PC-9 (cell line): ENCODE measurements at regions not wholly inside any gene's neighbourhood (a gene's known extent, or its start where the extent isn't known, plus 50 kb on each side); places are given as distances from the start of the nearest gene placed in this dataset.
A peak's percentile ranks its signal among the peaks of the same experiment; 100 is the strongest.

Experiments used
- BruUV-seq: library from RNA; stranded (reverse); fragments of 400-500 nt; replicated peaks from 2 replicates; lab custom pipeline; 2021; lab: Mats Ljungman, UMichigan
- CTCF ChIA-PET: fragments of 300-600 bp; sonication (Branson Sonifier 250); formaldehyde crosslinking; loops from one replicate; lab custom pipeline; 2022; ENCODE audit warnings: antibody characterized with exemption; lab: Charles Lee
- POLR2A ChIA-PET: fragments of 300-600 bp; sonication (Branson Sonifier 250); formaldehyde crosslinking; loops from one replicate; lab custom pipeline; 2022; ENCODE audit warnings: antibody characterized with exemption; ENCODE audit not compliant: unreplicated experiment; lab: Charles Lee
- DNase-seq, 2 experiments: peaks; one replicate each; pipeline versions ENCODE4 v3.0.0 to v3.0.0-alpha.2; 2015 to 2022; ENCODE audit warnings: mixed read lengths in 1 of 2
- H2AFZ ChIP-seq: fragments of 200-600 bp; sonication (generic); 2 replicates; pipeline ENCODE4 v1.8.1; 2017; ENCODE audit warnings: antibody characterized with exemption
- H3F3A ChIP-seq: fragments of 200-600 bp; sonication (generic); 2 replicates; pipeline ENCODE4 v1.8.1; 2017; ENCODE audit warnings: antibody characterized with exemption, mild to moderate bottlenecking, low read depth; ENCODE audit not compliant: insufficient read depth
- H3K27ac ChIP-seq: fragments of 200-600 bp; sonication (generic); 2 replicates; pipeline ENCODE4 v1.6.1; 2016; ENCODE audit warnings: mixed run types
- H3K27me3 ChIP-seq: fragments of 200-600 bp; sonication (generic); 2 replicates; pipeline ENCODE4 v1.6.1; 2016; ENCODE audit warnings: low read depth, mixed run types; ENCODE audit not compliant: insufficient read depth
- H3K36me3 ChIP-seq: fragments of 200-600 bp; sonication (generic); 2 replicates; pipeline ENCODE4 v1.6.1; 2016; ENCODE audit warnings: low read depth, mixed run types
- H3K4me1 ChIP-seq: fragments of 200-600 bp; sonication (generic); replicated peaks from 2 replicates; pipeline ENCODE4 v1.6.1; 2016; ENCODE audit warnings: mixed run types; ENCODE audit not compliant: insufficient read depth
- H3K4me2 ChIP-seq: fragments of 200-600 bp; sonication (generic); 2 replicates; pipeline ENCODE4 v1.6.1; 2017; ENCODE audit warnings: mixed run types
- H3K4me3 ChIP-seq: fragments of 200-600 bp; sonication (generic); 2 replicates; pipeline ENCODE4 v1.6.1; 2016; ENCODE audit warnings: mixed run types
- H3K79me2 ChIP-seq: fragments of 200-600 bp; sonication (generic); 2 replicates; pipeline ENCODE4 v1.6.1; 2017; ENCODE audit warnings: low read depth, mixed run types
- H3K9me2 ChIP-seq: fragments of 200-600 bp; sonication (generic); 2 replicates; pipeline ENCODE4 v1.8.1; 2017; ENCODE audit warnings: mild to moderate bottlenecking; ENCODE audit not compliant: insufficient read depth
- H3K9me3 ChIP-seq: fragments of 200-600 bp; sonication (generic); 2 replicates; pipeline ENCODE4 v1.8.1; 2016; ENCODE audit warnings: low read depth; ENCODE audit not compliant: insufficient read depth
- H4K20me1 ChIP-seq: fragments of 200-600 bp; sonication (generic); 2 replicates; pipeline ENCODE4 v1.8.1; 2017; ENCODE audit not compliant: insufficient read depth
- EZH2 ChIP-seq: fragments of 200-600 bp; sonication (generic); IDR thresholded peaks from 2 replicates; pipeline ENCODE4 v1.8.0; 2017; ENCODE audit warnings: antibody characterized with exemption, low read depth
- intact Hi-C: fragments of 100-400 bp; cut with micrococcal nuclease; formaldehyde crosslinking; loops from one replicate; pipeline ENCODE4 v1.10.0; 2022; ENCODE audit not compliant: unreplicated experiment
- TF ChIP-seq, protein P1 (sequence below): fragments of 200-600 bp; sonication (generic); conservative IDR thresholded peaks from 2 replicates; pipeline ENCODE4 v1.6.1; 2017; ENCODE audit warnings: mixed run types, antibody characterized with exemption, mild to moderate bottlenecking, moderate library complexity

GRCh38 chr3:104939196-104939595, 427.5 kb upstream of the ALCAM start:
- ChIA-PET CTCF (no interaction called here), POLR2A (interaction anchor here (0.7 kb wide), 1 partner anchor 68 kb away, joined by 4 read pairs; no protein-coding TSS in a partner anchor)
- H3K36me3 ChIP-seq = no peaks in the 10 kb centered on the region
- BruUV-seq = no TSS peak
- DNase-seq = no peak
- TF ChIP-seq, protein P1, sequence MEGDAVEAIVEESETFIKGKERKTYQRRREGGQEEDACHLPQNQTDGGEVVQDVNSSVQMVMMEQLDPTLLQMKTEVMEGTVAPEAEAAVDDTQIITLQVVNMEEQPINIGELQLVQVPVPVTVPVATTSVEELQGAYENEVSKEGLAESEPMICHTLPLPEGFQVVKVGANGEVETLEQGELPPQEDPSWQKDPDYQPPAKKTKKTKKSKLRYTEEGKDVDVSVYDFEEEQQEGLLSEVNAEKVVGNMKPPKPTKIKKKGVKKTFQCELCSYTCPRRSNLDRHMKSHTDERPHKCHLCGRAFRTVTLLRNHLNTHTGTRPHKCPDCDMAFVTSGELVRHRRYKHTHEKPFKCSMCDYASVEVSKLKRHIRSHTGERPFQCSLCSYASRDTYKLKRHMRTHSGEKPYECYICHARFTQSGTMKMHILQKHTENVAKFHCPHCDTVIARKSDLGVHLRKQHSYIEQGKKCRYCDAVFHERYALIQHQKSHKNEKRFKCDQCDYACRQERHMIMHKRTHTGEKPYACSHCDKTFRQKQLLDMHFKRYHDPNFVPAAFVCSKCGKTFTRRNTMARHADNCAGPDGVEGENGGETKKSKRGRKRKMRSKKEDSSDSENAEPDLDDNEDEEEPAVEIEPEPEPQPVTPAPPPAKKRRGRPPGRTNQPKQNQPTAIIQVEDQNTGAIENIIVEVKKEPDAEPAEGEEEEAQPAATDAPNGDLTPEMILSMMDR = 0 out of 2 replicates have a peak, but pooled peaks have one; percentile 17
- no peak for TF ChIP-seq EZH2
- H3K9me2 ChIP-seq = no peaks in the 10 kb centered on the region
- intact Hi-C loops = no loop called here
- no peaks in the 10 kb centered on the region for H3K9me3 ChIP-seq
- H3K27ac ChIP-seq = no peak overlapping the region
- H3F3A ChIP-seq = no peaks in the 10 kb centered on the region
- H3K79me2 ChIP-seq = no peaks in the 10 kb centered on the region
- no peaks in the 10 kb centered on the region for H3K4me1 ChIP-seq
- H4K20me1 ChIP-seq = no peaks in the 10 kb centered on the region
- no peak overlapping the region for H2AFZ ChIP-seq
- H3K4me2 ChIP-seq = no peak overlapping the region
- H3K4me3 ChIP-seq = no peak overlapping the region
- no peaks in the 10 kb centered on the region for H3K27me3 ChIP-seq

DNA sequence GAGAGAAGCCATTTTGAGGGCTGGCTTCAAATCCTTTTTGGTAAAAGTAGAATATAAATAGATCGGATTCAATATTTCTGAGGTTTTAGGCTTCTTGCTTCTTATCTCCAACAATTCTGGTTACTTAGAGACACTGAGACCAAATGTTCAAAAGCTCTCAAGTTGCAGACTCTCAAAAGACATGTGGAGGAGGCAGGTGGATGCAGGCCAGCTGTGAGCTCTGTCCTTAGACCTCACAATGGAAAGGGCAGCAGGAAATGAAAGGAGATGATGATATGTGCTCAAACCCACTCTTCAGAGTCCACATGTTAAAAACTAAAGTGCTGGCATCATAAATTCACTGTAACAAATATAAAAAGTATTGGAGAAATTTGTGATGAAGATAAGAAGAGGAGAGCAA, 424.9 kb upstream of the ALCAM start:
- H3K27ac ChIP-seq = no peak overlapping the region
- intact Hi-C loops = no loop called here
- no peak overlapping the region for H2AFZ ChIP-seq
- H3K79me2 ChIP-seq = no peaks in the 10 kb centered on the region
- H3K27me3 ChIP-seq = no peaks in the 10 kb centered on the region
- H3K4me3 ChIP-seq = no peak overlapping the region
- no peaks in the 10 kb centered on the region for H4K20me1 ChIP-seq
- no peaks in the 10 kb centered on the region for H3K9me2 ChIP-seq
- no TSS peak for BruUV-seq
- no peak overlapping the region for H3K4me2 ChIP-seq
- POLR2A ChIA-PET = no interaction called here
- TF ChIP-seq, protein P1 = no peak
- TF ChIP-seq EZH2 = no peak
- CTCF ChIA-PET = no interaction called here
- H3K4me1 ChIP-seq = no peaks in the 10 kb centered on the region
- no peak for DNase-seq
- H3K9me3 ChIP-seq = no peaks in the 10 kb centered on the region
- H3K36me3 ChIP-seq = no peaks in the 10 kb centered on the region
- H3F3A ChIP-seq = no peaks in the 10 kb centered on the region

GRCh38 chr3:104943974-104944373, 422.7 kb upstream of the ALCAM start:
- H3K79me2 ChIP-seq = no peaks in the 10 kb centered on the region
- H3K9me3 ChIP-seq = no peaks in the 10 kb centered on the region
- no peaks in the 10 kb centered on the region for H3K36me3 ChIP-seq
- BruUV-seq = no TSS peak
- no peaks in the 10 kb centered on the region for H3K27me3 ChIP-seq
- ChIA-PET CTCF (interaction anchor here (0.5 kb wide), 1 partner anchor 17 kb away, joined by 5 read pairs; no protein-coding TSS in a partner anchor), POLR2A (no interaction called here)
- no peaks in the 10 kb centered on the region for H3K4me1 ChIP-seq
- DNase-seq = no peak
- H3F3A ChIP-seq = no peaks in the 10 kb centered on the region
- H2AFZ ChIP-seq = no peak overlapping the region
- no peak overlapping the region for H3K4me2 ChIP-seq
- no peak overlapping the region for H3K27ac ChIP-seq
- H3K4me3 ChIP-seq = no peak overlapping the region
- intact Hi-C loops = no loop called here
- H4K20me1 ChIP-seq = no peaks in the 10 kb centered on the region
- TF ChIP-seq, protein P1 = no peak
- TF ChIP-seq EZH2 = no peak
- H3K9me2 ChIP-seq = no peaks in the 10 kb centered on the region
